Fibroblast of upper back skin (primary cell): ENCODE measurements at regions not wholly inside any gene's neighbourhood (a gene's known extent, or its start where the extent isn't known, plus 50 kb on each side); places are given as distances from the start of the nearest gene placed in this dataset.
A peak's percentile ranks its signal among the peaks of the same experiment; 100 is the strongest.

Experiments used
- DNase-seq: peaks from one replicate; pipeline ENCODE4 v3.0.0-alpha.2; 2013

GRCh38 chr2:19776941-19777514 lies 124.8 kb downstream of the TTC32 start:
- no peak for DNase-seq

GRCh38 chr2:19775838-19776237 lies 125.9 kb downstream of the TTC32 start:
- no peak for DNase-seq

DNA sequence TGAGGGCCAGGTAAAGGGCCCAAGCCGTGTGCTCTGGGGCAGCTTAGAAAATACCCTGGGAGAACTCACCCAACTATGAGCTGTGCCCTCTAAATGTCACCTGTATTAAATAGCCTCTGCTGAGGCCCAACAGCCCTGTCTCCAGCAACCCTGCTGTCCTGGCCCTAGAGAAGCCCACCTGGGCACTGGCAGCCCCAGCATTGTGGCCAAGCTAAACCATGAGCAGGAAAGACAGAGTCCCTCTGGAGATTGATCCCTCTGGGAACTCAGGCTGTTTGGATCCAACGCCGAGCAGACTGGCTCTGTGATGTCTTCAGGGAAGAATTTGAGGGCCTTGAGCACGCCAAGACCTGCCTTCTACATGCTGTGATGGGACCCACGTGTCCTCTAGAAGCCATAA lies 126.5 kb downstream of the TTC32 start:
- DNase-seq, result no peak

DNA sequence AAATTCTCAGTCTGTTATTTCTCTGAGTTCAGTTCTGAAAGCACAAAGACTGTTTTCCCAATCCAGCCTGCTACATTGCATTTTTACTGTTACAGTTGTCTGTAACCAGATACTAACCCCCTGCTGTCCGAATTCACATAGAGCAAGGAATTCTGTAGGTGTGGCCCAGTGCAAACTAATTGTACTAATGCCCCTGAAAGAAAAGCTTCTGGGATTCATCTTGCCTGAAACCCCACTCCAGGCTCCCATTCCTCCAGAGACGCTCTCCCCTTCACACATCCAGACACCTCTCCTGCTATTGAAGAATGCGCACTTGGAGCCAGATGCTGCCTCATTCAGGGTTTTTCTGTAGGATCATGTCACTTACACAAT lies 127.0 kb downstream of the TTC32 start:
- peak; percentile 52 for DNase-seq

- DNase-seq, result no peak
These were observed 128.8 kb downstream of the TTC32 start for GRCh38 chr2:19772981-19773380.

GRCh38 chr2:19769513-19769912 lies 132.3 kb downstream of the TTC32 start:
- DNase-seq, result no peak

DNA sequence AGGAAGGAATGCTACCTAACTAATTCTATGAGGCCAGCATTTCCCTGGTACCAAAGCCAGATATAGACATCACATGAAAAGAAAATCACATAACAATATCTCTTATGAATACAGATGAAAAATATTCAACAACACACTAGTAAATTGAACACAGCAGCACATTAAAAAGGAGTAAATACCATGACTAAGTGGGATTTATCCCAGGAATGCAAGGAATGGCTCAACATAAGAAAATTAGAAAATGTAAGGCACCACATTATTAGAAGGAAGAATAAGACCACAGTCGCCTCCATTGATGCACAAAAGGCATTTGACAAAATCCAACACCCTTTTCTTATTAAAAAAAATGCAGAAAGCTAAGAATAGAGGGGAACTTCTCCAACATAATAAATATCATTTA lies 133.9 kb downstream of the TTC32 start:
- DNase-seq, result peak; percentile 70

DNA sequence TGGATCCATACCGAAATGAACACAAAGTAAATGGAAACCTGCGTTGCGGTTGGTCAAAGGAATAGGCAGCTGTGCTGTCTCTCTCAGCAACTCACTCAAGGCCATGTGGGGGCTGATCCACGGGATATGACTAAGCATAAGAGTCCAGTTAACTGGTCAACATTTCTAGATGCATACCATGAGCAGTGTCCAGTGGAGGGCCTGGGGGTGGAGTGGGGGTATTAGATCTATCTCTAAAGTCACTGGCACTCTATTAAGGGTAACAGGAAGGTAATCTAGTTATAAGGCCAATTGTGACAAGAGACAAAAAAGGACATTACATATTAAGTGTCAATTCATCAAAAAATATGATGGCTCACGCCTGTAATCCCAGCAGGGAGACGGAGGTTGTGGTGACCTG lies 136.8 kb downstream of the TTC32 start:
- DNase-seq, result no peak

DNA sequence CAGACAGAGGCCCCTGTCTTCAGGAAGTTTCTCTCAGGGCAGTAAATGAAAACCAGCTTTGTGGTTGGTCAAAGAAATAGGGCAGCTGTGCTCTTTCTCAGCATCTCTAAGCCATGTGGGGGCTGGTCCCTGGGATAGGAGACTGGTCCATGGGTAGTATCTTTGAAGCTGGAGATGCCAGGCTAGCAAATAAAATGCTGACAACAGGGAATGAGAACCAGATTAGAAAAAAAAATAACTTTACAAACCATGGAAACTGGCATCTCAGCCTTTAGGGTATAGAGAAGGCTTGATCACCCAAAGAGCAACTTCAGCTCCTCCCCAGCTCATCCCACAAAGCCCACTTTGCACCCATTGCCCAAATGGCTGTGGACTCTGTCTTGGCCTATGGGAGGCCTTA lies 138.1 kb downstream of the TTC32 start:
- DNase-seq, result no peak

GRCh38 chr2:19762959-19763605 lies 138.7 kb downstream of the TTC32 start:
- DNase-seq, result no peak

- no peak for DNase-seq
These were observed 139.6 kb downstream of the TTC32 start for GRCh38 chr2:19762142-19762541.

GRCh38 chr2:19759880-19760279 lies 141.9 kb downstream of the TTC32 start:
- DNase-seq, result no peak

- DNase-seq, result no peak
These were observed 143.1 kb downstream of the TTC32 start for GRCh38 chr2:19758658-19759057.

DNA sequence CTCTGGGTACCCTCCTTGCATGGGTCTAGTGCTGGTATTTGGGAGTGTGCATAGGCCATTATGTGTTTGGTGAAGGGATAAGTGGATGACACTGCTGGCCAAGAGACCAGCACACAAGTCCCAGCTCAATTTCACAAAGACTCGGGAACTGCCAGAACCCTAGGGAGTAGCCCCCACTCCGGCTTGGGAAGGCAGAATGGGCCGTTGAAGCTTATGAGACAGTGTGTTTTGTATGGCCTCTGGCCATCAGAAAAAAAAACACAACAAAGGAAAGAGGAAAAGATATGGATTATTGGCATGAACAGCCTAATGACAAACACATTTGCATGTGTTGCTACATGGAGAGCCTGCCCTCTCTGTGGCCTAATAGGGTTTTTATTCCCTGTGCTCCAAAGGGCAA lies 144.2 kb downstream of the TTC32 start:
- no peak for DNase-seq

- peak; percentile 45 for DNase-seq
These were observed 146.9 kb downstream of the TTC32 start for GRCh38 chr2:19754907-19755306.

GRCh38 chr2:19753818-19754217 lies 148.0 kb downstream of the TTC32 start:
- DNase-seq, result no peak

GRCh38 chr2:19753314-19753713 lies 148.5 kb downstream of the TTC32 start:
- DNase-seq, result no peak

DNA sequence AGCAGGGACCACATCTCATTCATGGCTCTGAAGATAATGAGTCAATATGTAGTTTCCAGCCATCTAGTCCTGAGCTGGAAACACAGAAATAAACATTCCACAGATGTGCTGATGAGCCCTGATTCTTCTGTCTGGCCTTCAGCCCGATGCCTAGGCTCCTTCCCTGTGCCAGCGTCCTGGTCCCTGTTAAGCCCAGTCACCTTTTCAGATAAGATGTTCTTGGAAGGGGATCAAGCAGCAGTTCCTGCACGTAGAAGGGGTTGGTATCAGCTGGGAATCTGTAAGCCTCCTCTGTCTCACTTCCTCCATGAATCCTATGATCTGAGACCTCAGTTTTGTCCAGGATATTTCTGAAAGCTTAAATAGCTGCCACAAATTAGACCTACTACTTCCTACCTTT lies 149.3 kb downstream of the TTC32 start:
- DNase-seq, result no peak

DNA sequence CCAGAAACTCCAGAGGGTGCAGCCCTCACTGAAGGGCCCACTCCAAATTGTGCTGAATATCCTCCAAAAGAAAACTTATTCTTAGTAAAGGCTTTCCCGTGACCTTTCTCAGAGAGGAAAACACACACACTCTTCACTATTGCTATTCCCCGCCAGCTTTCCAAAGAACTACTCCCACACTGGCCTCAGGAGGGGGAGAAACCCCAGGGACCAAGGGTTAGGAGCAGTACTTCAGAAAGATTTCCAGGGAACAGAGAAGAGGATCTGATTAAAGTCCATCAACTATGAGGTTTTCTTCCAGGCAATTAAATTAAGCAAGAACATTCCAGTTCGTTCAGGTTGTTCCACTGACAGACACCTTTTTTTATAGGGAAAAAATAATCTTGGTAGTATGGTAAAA lies 150.2 kb downstream of the TTC32 start:
- no peak for DNase-seq

GRCh38 chr2:19750136-19750535 lies 151.6 kb downstream of the TTC32 start:
- DNase-seq, result no peak

GRCh38 chr2:19749507-19749836 lies 152.3 kb downstream of the TTC32 start:
- DNase-seq, result no peak

GRCh38 chr2:19748711-19749506 lies 152.9 kb downstream of the TTC32 start:
- DNase-seq, result no peak

GRCh38 chr2:19748073-19748375 lies 153.8 kb downstream of the TTC32 start:
- DNase-seq, result no peak

- no peak for DNase-seq
These were observed 154.3 kb downstream of the TTC32 start for GRCh38 chr2:19747310-19748072.
